ENCODE measurements at regions not wholly inside any gene's neighbourhood (a gene's known extent, or its start where the extent isn't known, plus 50 kb on each side); places are given as distances from the start of the nearest gene placed in this dataset.
"Not testable (repeated sequence)": the region's sequence is repeated elsewhere in the genome, so short reads cannot be mapped to it uniquely, and the experiment has no call there.

DNA sequence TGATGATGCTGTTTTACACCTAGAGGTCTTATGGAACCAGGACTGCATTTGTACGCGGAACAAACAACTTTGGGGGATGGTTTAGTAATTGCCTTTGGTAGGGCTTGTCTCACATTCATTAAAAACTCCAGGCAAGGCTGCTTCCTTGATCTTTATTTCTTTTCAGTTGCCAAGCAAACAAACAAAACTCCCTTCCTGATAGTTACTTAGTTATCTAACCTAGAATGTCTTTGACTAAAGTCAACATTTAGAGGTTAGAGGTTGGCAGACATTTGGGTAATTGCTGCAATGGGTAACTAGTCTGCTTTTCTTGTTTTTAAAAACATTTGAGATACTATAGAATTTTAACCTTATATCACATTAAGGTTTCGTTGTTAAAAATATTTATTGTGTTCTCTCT lies 500.9 kb upstream of the PTBP2 start:
- no peak for DNase-seq

DNA sequence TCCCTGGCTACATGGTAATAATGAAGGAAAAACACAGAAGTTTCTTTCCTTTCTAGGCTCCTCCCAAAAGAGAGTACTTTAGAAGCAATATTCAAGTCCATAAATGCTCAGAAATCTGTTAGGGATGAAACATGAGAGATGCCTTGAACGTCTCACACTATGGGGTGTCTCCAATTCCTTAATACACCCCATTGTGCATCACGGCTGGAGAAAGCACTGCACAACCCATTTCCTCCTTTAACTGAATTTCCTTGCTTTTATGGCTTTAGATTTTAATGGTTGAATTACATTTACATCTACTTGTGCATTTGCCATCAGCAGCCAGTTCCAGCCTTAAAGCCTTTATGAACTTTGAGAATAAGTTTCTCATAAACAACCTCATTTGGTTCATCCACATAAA lies 498.9 kb upstream of the PTBP2 start:
- DNase-seq, result no peak

GRCh38 chr1:96224229-96224628 lies 497.4 kb upstream of the PTBP2 start:
- DNase-seq, result not testable (repeated sequence)

DNA sequence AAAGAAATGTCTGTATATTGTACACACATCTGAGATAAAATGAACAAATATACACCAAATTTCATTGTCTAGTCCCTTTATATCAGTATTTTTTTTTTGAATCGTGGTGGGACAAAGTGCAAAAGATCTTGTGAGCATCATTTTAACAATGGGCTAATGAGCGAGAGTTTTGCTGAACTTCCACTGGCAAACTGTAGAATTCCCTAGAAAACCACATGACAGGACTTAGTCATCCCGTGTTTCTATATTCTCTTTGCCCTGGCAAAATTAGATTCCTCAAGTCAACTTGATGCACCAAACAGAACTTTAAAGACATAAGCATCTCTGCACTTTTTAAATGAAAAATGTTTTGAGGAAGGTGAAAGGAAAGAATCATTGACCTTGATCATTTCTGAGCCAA lies 488.2 kb upstream of the PTBP2 start:
- DNase-seq, result no peak

GRCh38 chr1:96234299-96234698 lies 487.3 kb upstream of the PTBP2 start:
- no peak for DNase-seq

DNA sequence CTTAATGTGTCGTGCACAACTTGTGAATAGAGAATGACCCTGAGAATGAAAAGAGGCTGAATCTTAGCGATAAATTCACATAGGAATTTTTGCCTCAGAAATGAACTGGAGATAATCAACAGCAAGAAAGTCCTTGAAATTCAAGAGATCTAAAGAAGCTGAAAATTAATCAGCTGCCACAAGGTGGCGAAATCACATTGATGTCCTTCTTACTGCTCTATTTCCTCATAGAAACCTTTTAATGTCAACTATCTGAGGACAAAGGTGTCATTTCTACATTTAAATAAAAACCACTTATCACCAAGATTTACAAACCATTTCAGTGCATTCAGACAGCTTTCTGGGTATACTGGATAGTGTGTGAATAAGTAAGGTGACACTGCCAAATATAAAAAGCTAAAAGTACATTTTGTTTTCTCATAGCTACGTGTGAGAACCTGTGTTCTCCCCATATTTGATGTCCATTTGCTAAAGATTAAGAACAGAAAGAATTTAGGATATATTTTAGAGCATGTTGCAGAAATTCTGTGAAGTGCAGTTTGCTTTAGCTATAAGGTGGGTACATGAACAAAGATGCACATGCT lies 485.3 kb upstream of the PTBP2 start:
- DNase-seq, result peak; percentile 12

DNA sequence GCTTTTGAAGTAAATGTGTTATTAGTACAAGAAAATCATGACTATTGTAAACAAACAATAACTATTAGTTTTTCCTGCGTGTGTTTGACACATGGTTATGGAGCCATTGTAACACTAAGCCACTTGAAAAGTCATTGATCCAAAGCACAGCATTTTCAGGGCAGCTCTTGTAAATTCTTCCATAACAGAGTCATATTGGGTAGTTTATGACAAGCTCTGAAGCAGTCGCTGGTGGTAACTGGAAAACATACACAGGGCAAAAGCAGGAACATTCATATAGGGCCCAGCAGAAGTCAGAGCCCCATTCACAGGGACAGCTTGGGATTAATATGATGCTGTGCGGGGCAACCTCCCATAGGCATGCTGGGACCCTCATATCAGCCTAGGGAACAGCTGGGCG lies 483.2 kb upstream of the PTBP2 start:
- DNase-seq, result no peak

DNA sequence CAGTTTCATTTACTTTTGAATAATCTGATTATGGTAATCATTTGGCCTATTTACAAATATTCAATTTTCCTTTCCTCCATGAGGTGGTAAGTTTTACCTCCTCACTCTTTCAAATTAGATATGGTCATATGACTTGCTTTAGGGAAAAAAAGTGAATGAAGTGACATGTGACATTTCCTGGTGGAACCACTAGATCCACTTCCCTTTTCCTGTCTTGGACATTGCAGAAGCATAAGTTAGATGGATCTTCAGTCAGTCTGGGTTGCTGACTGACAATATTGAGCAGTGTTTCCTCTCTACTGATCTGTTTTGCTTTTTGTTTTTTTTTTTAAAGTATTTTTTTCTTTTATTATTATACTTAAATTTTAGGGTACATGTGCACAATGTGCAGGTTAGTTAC lies 481.1 kb upstream of the PTBP2 start:
- no peak for DNase-seq

GRCh38 chr1:96253246-96254035 lies 468.1 kb upstream of the PTBP2 start:
- DNase-seq, result no peak

DNA sequence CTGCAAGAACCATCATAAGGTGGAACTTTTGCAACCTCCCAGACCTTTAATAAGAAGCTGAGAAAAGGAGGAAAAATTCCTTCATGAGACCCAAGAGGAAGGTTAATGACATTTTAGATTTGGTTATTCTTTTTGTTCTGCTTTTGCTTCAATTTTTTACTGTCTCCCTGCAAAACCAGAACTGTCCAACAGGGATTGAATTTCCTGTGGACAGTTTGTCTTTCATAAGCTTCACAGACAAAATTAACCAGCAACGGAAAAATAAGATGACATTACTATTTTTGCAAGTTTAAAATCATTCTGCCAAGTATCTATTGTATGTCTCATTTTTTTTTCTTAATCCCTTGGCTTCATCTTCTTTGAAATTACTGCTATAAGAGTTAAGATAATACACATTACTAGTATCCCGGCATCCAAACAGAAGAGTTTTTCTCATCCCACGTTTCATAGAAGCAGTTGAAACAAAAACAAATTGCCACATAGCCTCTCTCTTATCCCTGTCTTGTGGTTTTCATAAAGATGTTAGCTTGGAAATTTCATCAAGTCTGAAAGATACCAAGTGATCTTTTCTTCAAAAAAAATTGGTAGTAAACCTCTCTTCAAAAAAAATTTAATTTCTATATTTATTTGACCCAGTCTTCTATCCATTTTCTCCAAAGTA lies 465.3 kb upstream of the PTBP2 start:
- DNase-seq, result no peak

DNA sequence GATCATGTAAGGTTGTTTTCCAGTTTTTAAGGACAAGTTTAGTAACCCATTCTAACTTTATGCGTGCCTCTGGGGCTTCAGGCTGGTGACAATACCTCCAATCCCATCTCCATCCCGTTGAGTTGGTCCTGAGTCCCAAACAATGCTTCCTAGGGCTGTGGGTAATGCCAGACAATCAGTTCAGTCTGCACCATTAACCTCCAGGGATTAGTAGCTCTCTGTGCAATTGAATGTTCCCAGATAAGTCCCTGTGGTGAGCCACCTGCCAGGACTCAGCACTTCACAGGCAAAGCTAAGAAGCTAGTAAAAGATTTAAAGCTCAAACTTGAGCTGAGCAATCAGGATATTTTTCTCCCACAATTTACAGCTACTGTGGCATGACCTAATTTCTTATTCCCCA lies 462.2 kb upstream of the PTBP2 start:
- no peak for DNase-seq

GRCh38 chr1:96281491-96281890 lies 440.1 kb upstream of the PTBP2 start:
- DNase-seq, result no peak

DNA sequence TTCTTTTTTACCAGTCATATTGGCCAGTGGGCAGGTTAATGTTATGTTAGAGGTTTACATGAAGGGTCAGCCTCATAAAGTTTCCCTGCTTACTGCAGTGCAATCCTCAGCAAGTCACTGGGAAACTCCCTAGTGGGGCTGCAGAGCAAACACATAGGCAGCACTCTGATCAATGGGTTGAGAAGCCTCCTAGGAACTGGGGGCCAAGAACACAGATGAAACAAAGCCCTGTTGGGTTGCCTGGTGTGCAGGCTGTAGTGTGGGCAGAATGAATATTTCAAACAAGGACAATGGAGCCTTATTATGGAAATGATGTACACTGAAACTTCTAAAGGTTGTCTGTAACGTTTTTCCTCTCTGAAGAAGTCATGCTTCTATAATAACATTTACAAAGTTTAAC lies 431.6 kb upstream of the PTBP2 start:
- DNase-seq, result no peak

GRCh38 chr1:96290801-96291200 lies 430.8 kb upstream of the PTBP2 start:
- no peak for DNase-seq

DNA sequence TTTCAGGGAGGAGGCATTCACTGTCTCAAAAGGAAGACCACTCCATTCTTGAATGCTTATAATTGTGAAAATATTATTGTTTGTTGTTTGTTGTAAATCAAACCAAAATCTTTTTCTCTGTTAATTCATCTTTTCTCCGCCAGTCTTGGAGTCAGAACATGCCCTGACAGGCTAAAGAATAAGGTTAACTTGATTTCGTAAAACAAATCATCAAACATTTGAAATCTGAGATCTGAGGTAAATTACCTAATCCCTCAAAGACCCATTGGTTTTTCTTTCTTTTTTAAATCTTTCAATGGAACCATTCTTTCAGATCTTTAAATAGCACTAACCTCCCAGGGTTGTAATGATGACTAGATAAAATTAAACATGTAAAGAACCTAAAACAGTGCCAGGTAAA lies 430.1 kb upstream of the PTBP2 start:
- DNase-seq, result no peak

DNA sequence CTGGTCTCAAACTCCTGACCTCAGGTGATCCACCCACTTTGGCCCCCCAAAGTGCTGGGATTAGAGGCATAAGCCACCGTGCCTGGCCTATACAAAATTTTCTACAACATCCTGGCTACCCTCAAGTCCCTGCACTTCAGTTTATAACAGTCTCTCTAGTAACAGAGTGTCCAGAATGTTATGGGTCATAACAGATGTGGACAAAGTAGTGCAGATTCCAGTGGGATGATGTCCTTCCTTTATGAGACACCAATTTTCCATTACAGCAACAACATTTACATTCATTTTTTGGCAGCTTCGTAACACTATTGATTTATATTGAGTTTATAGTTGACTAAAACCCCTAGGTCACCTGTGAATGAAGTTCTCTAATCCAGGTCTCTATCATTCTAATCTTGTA lies 429.4 kb upstream of the PTBP2 start:
- DNase-seq, result no peak

GRCh38 chr1:96296991-96297390 lies 424.6 kb upstream of the PTBP2 start:
- DNase-seq, result no peak

DNA sequence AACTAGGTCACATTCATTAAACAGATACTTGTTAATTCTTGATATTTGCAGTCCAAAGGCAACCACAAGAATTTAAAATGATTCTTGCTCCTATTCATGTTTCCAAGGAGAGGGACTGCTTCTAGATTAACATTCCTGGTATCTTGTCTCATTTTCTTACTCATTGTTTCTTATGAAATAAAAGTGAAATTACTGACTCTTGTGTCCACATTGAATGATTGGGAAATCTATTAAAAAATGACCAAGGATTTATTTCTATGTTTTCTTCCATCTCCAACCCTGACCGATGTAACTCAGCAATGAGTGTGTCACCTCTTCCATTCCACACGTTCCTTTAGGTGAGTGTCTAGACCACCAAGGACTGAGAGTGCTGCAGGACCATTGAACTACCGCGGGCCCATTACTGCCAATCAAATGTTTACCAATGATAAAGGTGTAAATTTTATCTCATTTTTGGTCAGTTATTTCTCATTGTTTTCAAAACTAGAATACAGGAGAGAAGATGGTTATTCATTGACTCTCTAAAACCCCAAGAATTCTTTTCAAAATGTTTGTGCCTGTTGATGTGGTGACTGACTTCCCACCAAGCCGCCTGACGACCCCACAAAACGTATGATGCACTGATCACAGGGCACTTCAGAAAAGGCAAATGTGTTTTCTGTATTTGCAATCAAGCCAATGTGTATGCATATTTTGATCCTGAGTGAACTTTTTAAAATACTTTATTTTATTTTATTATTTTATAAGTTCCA lies 414.6 kb upstream of the PTBP2 start:
- DNase-seq, result no peak

DNA sequence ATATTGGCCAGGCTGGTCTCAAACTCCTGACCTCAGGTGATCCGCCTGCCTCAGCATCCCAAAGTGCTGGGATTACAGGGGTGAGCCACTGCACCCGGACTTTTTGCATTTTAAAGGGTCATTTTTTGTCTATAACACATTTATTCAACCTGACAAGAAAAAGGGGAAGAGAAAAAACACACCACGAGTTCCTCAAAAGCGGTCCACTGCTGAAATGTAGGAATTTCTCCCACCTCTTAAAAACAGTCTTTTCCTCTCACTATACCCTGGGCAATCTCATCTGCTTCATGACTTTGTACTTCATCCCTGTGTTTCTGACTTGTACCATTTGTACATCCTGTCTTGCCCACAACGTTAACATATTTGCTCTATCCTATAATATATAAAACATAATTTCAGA lies 413.3 kb upstream of the PTBP2 start:
- no peak for DNase-seq

DNA sequence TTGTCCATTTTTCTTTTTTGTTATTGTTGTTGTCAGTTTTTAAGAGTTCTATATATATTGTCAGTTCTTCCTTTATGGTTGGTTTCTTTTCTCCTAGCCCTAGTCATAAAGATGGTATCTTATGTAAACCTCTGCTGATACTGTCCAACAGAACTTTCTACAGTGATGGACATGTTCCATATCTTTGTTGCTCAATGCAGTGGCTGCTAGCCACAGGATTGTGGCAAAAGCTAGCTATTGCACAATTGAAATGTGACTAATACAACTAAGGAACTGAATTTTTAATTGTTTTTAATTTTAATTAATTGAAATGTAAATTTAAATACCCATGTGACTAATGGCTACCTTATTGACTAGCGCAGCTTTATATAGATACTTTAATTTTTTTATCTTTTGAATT lies 411.8 kb upstream of the PTBP2 start:
- DNase-seq, result peak; percentile 55

DNA sequence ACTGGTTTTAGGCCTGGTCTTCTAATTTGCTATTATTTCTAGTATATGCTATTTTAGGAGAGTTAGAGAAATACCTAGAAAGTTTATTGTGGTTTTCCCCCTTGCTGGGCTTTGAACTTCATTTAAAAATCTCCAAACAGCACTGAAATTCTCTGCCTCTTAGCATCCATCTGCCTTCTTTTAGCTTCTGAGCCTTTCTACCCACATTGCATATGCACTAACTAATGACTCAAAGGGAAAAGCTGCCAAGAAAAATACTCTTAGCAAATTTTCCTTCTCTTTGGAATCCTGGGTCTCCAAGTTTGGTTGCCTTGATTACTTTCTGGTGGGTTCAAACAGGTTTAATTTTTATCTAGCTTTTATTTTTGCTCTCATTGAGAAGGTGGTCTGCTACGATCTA lies 408.4 kb upstream of the PTBP2 start:
- no peak for DNase-seq

DNA sequence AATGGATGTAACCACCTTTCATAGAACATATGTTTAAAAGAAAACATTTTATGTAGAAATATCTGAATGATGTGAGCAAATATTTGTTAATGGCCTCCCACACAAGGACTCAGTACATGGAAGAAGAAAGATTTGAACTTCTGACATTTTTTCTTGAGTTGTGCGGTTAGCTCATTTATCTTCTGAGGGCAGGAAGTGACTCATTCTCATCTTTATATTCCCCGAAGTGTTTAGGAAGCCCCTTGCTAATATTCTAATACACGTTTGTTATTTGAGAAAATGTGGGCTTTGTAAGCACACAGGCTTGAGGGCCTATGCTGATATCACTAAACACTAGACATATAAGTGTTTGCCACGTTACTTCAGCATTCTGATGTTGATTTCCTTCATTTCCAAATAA lies 392.5 kb upstream of the PTBP2 start:
- no peak for DNase-seq

GRCh38 chr1:96331596-96331995 lies 390.0 kb upstream of the PTBP2 start:
- no peak for DNase-seq

Measured in GF-D8 (cell line).